Tibial nerve (tissue), 4 donors: ENCODE measurements at regions not wholly inside any gene's neighbourhood (a gene's known extent, or its start where the extent isn't known, plus 50 kb on each side); places are given as distances from the start of the nearest gene placed in this dataset.

ENCODE experiments used
- DNase-seq, 2 donors: peaks; one replicate each; pipeline ENCODE4 v3.0.0-alpha.2; 2019; ENCODE audit warnings: low spot score in 2 of 2
- H3K27ac ChIP-seq, 4 donors: fragments of 200-600 bp; sonication (generic) in 3 of 4; one replicate each; pipeline ENCODE4 v1.5.1; 2017 to 2019; ENCODE audit warnings: mild to moderate bottlenecking in 1 of 4
- H3K27me3 ChIP-seq, 2 donors: fragments of 200-600 bp; sonication (generic) in 1 of 2; one replicate each; pipeline versions ENCODE4 v1.5.1 to v1.6.0; 2017 to 2019
- H3K36me3 ChIP-seq, 3 donors: fragments of 200-600 bp; sonication (generic); one replicate each; pipeline ENCODE4 v1.5.1; 2018 to 2019
- H3K4me1 ChIP-seq, 4 donors: fragments of 200-600 bp; sonication (generic) in 3 of 4; one replicate each; pipeline ENCODE4 v1.5.1; 2017 to 2019
- H3K4me3 ChIP-seq, 4 donors: fragments of 200-600 bp; sonication (generic) in 3 of 4; one replicate each; pipeline ENCODE4 v1.5.1; 2017 to 2019; ENCODE audit warnings: mild to moderate bottlenecking in 1 of 4, moderate library complexity in 1 of 4
- H3K9me3 ChIP-seq, 4 donors: fragments of 200-600 bp; sonication (generic) in 3 of 4; one replicate each; pipeline ENCODE4 v1.5.1; 2017 to 2019
- CTCF ChIP-seq, 5 experiments: fragments of 200-600 bp in 3 of 5; fragments of 450-650 bp in 2 of 5; sonication (generic) in 3 of 5; IDR thresholded peaks; one replicate each; pipeline ENCODE4 v1.5.1; 2016 to 2019; ENCODE audit warnings: antibody characterized with exemption in 5 of 5, mild to moderate bottlenecking in 3 of 5, moderate library complexity in 2 of 5
- EP300 ChIP-seq, 2 donors: sonication (generic); formaldehyde crosslinking; IDR thresholded peaks; one replicate each; pipeline ENCODE4 v1.6.1; 2017; ENCODE audit warnings: antibody characterized with exemption in 2 of 2, mild to moderate bottlenecking in 1 of 2
- POLR2A ChIP-seq, 2 donors: fragments of 450-650 bp; IDR thresholded peaks; one replicate each; pipeline ENCODE4 v1.6.1; 2017; ENCODE audit warnings: antibody characterized with exemption in 2 of 2, mild to moderate bottlenecking in 2 of 2, moderate library complexity in 2 of 2
- WGBS, 2 donors: methylation state at CpG; one replicate each; pipeline ENCODE4 v1.1.5; 2018; 5-methylcytosine and 5-hydroxymethylcytosine counted together

- 95% methylated on average over 2 of the region's 2 CpGs; no CpG with 5 or more reads in 1 of the 2 donors for WGBS, 2 donors
- Histone ChIP-seq H3K36me3 (no peaks in the 10 kb centered on the region), H3K4me3 (no peak overlapping the region), H3K27ac (no peak overlapping the region), H3K9me3 (no peaks in the 10 kb centered on the region), H3K27me3 (no peaks in the 10 kb centered on the region), H3K4me1 (no peaks in the 10 kb centered on the region)
- no peak for TF ChIP-seq POLR2A (IDR thresholded peaks at IDR 0.05)
- no peak for TF ChIP-seq EP300 (IDR thresholded peaks at IDR 0.05)
- TF ChIP-seq CTCF (IDR thresholded peaks at IDR 0.05), result no peak
- DNase-seq, result no peak
Observed at GRCh38 chrY:15324189-15324588, 799.9 kb downstream of the NLGN4Y start.

GRCh38 chrY:15325201-15325600 lies 800.9 kb downstream of the NLGN4Y start:
- H3K4me1 ChIP-seq, result no peaks in the 10 kb centered on the region
- TF ChIP-seq CTCF (IDR thresholded peaks at IDR 0.05), result no peak
- no peak for TF ChIP-seq EP300 (IDR thresholded peaks at IDR 0.05)
- TF ChIP-seq POLR2A (IDR thresholded peaks at IDR 0.05), result no peak
- 75% methylated on average over 3 of the region's 3 CpGs; no CpG with 5 or more reads in 1 of the 2 donors for WGBS, 2 donors
- no peak overlapping the region for H3K4me3 ChIP-seq
- DNase-seq, result no peak
- H3K27me3 ChIP-seq, result no peaks in the 10 kb centered on the region
- no peaks in the 10 kb centered on the region for H3K36me3 ChIP-seq
- no peak overlapping the region for H3K27ac ChIP-seq
- H3K9me3 ChIP-seq, result no peaks in the 10 kb centered on the region

- H3K4me3 ChIP-seq, result no peak overlapping the region
- no peak for TF ChIP-seq POLR2A (IDR thresholded peaks at IDR 0.05)
- TF ChIP-seq CTCF (IDR thresholded peaks at IDR 0.05), result no peak
- TF ChIP-seq EP300 (IDR thresholded peaks at IDR 0.05), result no peak
- no peaks in the 10 kb centered on the region for H3K4me1 ChIP-seq
- H3K36me3 ChIP-seq, result no peaks in the 10 kb centered on the region
- no peaks in the 10 kb centered on the region for H3K27me3 ChIP-seq
- no peaks in the 10 kb centered on the region for H3K9me3 ChIP-seq
- no peak overlapping the region for H3K27ac ChIP-seq
- DNase-seq, result no peak
- WGBS, 2 donors, result 74% methylated on average over 5 of the region's 5 CpGs; no CpG with 5 or more reads in 1 of the 2 donors
Observed at GRCh38 chrY:15326673-15327072, 802.3 kb downstream of the NLGN4Y start.

GRCh38 chrY:15328848-15329247 lies 804.5 kb downstream of the NLGN4Y start:
- 71% methylated on average over 3 of the region's 3 CpGs; no CpG with 5 or more reads in 1 of the 2 donors for WGBS, 2 donors
- no peak for DNase-seq
- Histone ChIP-seq H3K4me1 (no peaks in the 10 kb centered on the region), H3K4me3 (no peak overlapping the region), H3K36me3 (no peaks in the 10 kb centered on the region), H3K9me3 (no peaks in the 10 kb centered on the region), H3K27ac (no peak overlapping the region), H3K27me3 (no peaks in the 10 kb centered on the region)
- TF ChIP-seq CTCF (IDR thresholded peaks at IDR 0.05) (no peak), EP300 (IDR thresholded peaks at IDR 0.05) (no peak)

GRCh38 chrY:15343522-15343921 lies 819.2 kb downstream of the NLGN4Y start:
- H3K4me3 ChIP-seq, result no peak overlapping the region
- H3K4me1 ChIP-seq, result no peaks in the 10 kb centered on the region
- no peaks in the 10 kb centered on the region for H3K27me3 ChIP-seq
- TF ChIP-seq CTCF (IDR thresholded peaks at IDR 0.05), result no peak
- TF ChIP-seq POLR2A (IDR thresholded peaks at IDR 0.05), result no peak
- no peak for TF ChIP-seq EP300 (IDR thresholded peaks at IDR 0.05)
- WGBS, 2 donors, result 67% methylated on average over 1 of the region's 4 CpGs; no CpG with 5 or more reads in 1 of the 2 donors
- H3K27ac ChIP-seq, result no peak overlapping the region
- no peaks in the 10 kb centered on the region for H3K9me3 ChIP-seq
- H3K36me3 ChIP-seq, result no peaks in the 10 kb centered on the region
- no peak for DNase-seq
